Body of pancreas (tissue), 4 donors: ENCODE measurements at regions not wholly inside any gene's neighbourhood (a gene's known extent, or its start where the extent isn't known, plus 50 kb on each side); places are given as distances from the start of the nearest gene placed in this dataset.

Experiments
- ATAC-seq: fragments of 150-250 bp; one replicate; pipeline ENCODE4 v1.9.1; 2016
- DNase-seq, 4 donors: peaks; one replicate each; pipeline ENCODE4 v3.0.0-alpha.2; 2019
- H3K27ac ChIP-seq, 4 donors: fragments of 200-600 bp; sonication (generic); 1 replicate in 3 of 4; 2 replicates in 1 of 4; pipeline versions ENCODE4 v1.5.1 to v1.6.1; 2016 to 2019; ENCODE audit warnings: mild to moderate bottlenecking in 1 of 4, mixed read lengths in 1 of 4, moderate library complexity in 1 of 4
- H3K27me3 ChIP-seq, 2 donors: fragments of 200-600 bp; sonication (generic); one replicate each; pipeline ENCODE4 v1.6.0; 2016; ENCODE audit warnings: mild to moderate bottlenecking in 1 of 2
- H3K36me3 ChIP-seq, 2 donors: fragments of 200-600 bp; sonication (generic); replicated peaks in 1 of 2; 2 replicates each; pipeline ENCODE4 v1.5.1; 2016; ENCODE audit warnings: low read depth in 2 of 2; ENCODE audit not compliant: insufficient read depth in 1 of 2
- H3K4me1 ChIP-seq: fragments of 200-600 bp; sonication (generic); one replicate; pipeline ENCODE4 v1.6.0; 2016
- H3K4me3 ChIP-seq, 2 donors: fragments of 200-600 bp; sonication (generic); 1 replicate in 1 of 2; 2 replicates in 1 of 2; pipeline ENCODE4 v1.5.1; 2016 to 2019
- H3K9me3 ChIP-seq, 3 donors: fragments of 200-600 bp; sonication (generic); 1 replicate in 2 of 3; 2 replicates in 1 of 3; pipeline ENCODE4 v1.5.1; 2016
- POLR2A ChIP-seq, 3 donors: fragments of 450-650 bp; IDR thresholded peaks; one replicate each; pipeline ENCODE4 v1.6.1; 2016; ENCODE audit warnings: antibody characterized with exemption in 3 of 3, mild to moderate bottlenecking in 2 of 3
- WGBS, 2 donors: methylation state at CpG; one replicate each; pipeline ENCODE4 v1.1.5; 2017; 5-methylcytosine and 5-hydroxymethylcytosine counted together
- intact Hi-C: fragments of 100-400 bp; cut with DNase I; formaldehyde crosslinking; loops from one replicate; pipeline ENCODE4 v1.15.1; 2023
- TF ChIP-seq, protein P1 (sequence below), 7 experiments: fragments of 450-650 bp in 4 of 7; fragments of 200-600 bp in 3 of 7; sonication (generic) in 3 of 7; IDR thresholded peaks; one replicate each; pipeline ENCODE4 v1.5.1; 2016 to 2019; ENCODE audit warnings: antibody characterized with exemption in 7 of 7

DNA sequence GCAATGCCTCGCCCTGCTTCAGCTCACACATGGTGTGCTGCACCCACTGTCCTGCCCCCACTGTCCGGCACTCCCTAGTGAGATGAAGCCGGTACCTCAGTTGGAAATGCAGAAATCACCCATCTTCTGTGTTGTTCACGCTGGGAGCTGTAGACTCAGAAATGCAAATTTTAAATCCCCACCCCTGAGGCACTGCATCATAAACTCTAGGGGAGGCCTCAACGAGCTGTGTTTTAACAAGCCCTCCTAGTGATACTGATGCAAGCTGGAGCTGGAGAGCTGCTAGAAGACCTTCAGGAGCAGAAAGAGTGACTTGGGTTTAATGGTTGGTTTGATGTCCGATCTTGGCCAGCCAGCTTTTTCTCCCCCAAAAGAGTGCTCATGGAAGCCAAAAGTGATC, 146.0 kb upstream of the MAST4 start:
- intact Hi-C loops = no loop called here
- no peak overlapping the region for H3K27ac ChIP-seq

DNA sequence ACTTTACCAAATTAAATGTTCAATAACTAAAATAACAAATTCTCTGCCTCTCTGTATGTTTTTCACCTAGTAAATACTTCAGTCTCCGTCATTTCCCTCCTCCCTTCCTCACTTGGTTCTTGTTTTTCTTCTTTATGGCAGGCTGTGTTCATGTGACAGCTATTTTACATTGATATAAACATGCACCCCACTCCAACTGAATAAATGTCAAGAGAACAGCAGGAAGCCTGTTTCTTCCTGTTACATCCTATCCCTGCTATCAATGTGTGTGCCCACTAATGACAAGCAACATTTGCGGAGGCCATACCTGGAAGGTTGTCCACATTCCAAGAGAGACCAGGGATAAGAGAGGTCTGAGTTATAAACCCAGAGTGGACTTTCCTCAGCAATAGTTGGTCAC, 145.2 kb upstream of the MAST4 start:
- Histone ChIP-seq H3K27me3 (no peaks in the 10 kb centered on the region), H3K36me3 (no peaks in the 10 kb centered on the region), H3K4me3 (no peak overlapping the region), H3K27ac (no peak overlapping the region), H3K9me3 (no peaks in the 10 kb centered on the region), H3K4me1 (no peaks in the 10 kb centered on the region)
- TF ChIP-seq, protein P1, sequence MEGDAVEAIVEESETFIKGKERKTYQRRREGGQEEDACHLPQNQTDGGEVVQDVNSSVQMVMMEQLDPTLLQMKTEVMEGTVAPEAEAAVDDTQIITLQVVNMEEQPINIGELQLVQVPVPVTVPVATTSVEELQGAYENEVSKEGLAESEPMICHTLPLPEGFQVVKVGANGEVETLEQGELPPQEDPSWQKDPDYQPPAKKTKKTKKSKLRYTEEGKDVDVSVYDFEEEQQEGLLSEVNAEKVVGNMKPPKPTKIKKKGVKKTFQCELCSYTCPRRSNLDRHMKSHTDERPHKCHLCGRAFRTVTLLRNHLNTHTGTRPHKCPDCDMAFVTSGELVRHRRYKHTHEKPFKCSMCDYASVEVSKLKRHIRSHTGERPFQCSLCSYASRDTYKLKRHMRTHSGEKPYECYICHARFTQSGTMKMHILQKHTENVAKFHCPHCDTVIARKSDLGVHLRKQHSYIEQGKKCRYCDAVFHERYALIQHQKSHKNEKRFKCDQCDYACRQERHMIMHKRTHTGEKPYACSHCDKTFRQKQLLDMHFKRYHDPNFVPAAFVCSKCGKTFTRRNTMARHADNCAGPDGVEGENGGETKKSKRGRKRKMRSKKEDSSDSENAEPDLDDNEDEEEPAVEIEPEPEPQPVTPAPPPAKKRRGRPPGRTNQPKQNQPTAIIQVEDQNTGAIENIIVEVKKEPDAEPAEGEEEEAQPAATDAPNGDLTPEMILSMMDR (IDR thresholded peaks at IDR 0.05) = no peak
- no peak for TF ChIP-seq POLR2A (IDR thresholded peaks at IDR 0.05)
- DNase-seq (no peak), ATAC-seq (no peak)
- WGBS, 2 donors = 73 to 80% methylated on average over 2 of the region's 2 CpGs
- intact Hi-C loops = no loop called here

More for the DNA sequence above, 146.0 kb upstream of the MAST4 start:
- Histone ChIP-seq H3K4me1 (no peaks in the 10 kb centered on the region), H3K4me3 (no peak overlapping the region), H3K9me3 (no peaks in the 10 kb centered on the region), H3K27me3 (no peaks in the 10 kb centered on the region), H3K36me3 (no peaks in the 10 kb centered on the region)
- 83 to 87% methylated on average over 5 to 6 of the region's 6 CpGs for WGBS, 2 donors
- DNase-seq = no peak
- ATAC-seq = no peak
- TF ChIP-seq, protein P1 (IDR thresholded peaks at IDR 0.05) = no peak
- TF ChIP-seq POLR2A (IDR thresholded peaks at IDR 0.05) = no peak

DNA sequence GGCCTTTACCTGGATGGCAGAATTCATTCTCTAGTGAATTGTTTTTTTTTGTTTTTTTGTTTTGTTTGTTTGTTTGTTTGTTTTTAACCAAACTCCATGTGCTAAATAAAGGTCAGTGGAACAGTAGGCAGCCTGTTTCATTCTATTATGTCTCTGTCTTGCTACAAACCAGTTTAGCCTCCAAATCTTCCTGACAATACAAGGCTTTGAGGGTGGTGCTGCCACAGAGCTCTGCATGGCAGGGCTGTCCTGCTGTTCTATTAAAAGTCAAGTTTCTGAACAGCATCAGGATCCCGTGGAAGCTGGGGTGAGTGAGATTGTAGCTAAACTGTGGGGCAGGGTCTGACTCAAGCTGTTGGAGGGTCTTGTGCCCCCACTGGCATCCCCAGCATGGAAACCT, 144.1 kb upstream of the MAST4 start:
- TF ChIP-seq, protein P1 (IDR thresholded peaks at IDR 0.05) = no peak
- TF ChIP-seq POLR2A (IDR thresholded peaks at IDR 0.05) = no peak
- H3K4me1 ChIP-seq = no peaks in the 10 kb centered on the region
- no peak overlapping the region for H3K4me3 ChIP-seq
- DNase-seq (no peak), ATAC-seq (no peak)
- H3K36me3 ChIP-seq = no peaks in the 10 kb centered on the region
- H3K27me3 ChIP-seq = no peaks in the 10 kb centered on the region
- intact Hi-C loops = no loop called here
- H3K27ac ChIP-seq = no peak overlapping the region
- 67 to 69% methylated on average over 1 of the region's 1 CpG for WGBS, 2 donors
- no peaks in the 10 kb centered on the region for H3K9me3 ChIP-seq

DNA sequence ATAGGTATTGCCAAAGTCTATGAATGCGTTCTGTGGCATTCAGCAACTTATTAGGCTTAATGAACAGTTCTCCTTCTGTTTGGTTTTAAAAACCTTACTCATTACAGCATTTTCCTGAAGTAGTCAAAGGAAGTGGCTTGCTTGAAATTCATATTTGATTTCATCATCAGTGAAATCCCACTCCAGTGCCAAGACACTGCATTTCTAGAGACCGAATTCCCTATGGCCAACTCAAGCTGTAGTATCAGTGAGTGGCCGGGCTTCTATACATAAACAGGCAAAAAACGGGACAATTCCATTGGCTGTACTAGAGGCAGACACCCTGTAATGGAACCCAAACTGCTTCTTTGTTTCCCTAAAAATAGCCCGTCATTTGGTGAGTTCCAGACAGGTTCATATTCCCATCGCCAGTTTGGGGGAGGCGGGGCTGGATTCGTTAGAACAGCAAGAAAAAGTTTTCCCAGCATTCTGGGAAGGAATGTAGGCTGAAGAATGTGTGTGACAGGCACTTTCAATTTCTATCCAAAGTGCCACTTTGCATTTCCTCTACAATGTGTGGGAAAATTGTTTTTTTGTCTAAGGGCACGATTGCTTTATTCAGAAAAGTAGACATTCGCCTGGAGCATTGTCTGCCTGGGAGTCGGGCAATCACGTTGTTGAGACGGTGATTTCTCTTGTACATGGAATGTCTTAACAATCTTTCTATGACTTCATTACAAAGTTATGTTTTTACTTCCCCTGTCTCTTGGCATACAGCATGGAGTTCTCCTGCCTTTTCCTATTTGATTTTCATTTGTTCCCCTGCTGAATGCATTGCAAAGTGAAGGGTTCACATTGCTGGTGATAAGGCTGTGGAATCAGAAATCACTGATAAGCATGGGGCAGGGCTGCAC, 141.8 kb upstream of the MAST4 start:
- peak; percentile 86 for ATAC-seq

More for the DNA sequence above, 141.8 kb upstream of the MAST4 start:
- 50 to 64% methylated on average over 13 of the region's 13 CpGs for WGBS, 2 donors
- H3K4me3 ChIP-seq = no peak overlapping the region
- DNase-seq = peak in 3 of 4 donors; percentile 11 to 27 (median 13)
- H3K27ac ChIP-seq = peak overlapping the region; percentile 40 to 80 (median 66)
- H3K36me3 ChIP-seq = no peaks in the 10 kb centered on the region
- H3K9me3 ChIP-seq = no peaks in the 10 kb centered on the region
- TF ChIP-seq, protein P1 (IDR thresholded peaks at IDR 0.05) = no peak
- TF ChIP-seq POLR2A (IDR thresholded peaks at IDR 0.05) = peak in 1 of 3 donors; percentile 14
- no peaks in the 10 kb centered on the region for H3K4me1 ChIP-seq
- H3K27me3 ChIP-seq = no peaks in the 10 kb centered on the region
- intact Hi-C loops = no loop called here
